ENCODE measurements at regions not wholly inside any gene's neighbourhood (a gene's known extent, or its start where the extent isn't known, plus 50 kb on each side); places are given as distances from the start of the nearest gene placed in this dataset.

GRCh38 chr17:55580596-55581133, 69.4 kb upstream of the SMIM36 start:
- DNase-seq: no peak

GRCh38 chr17:55577687-55578086, 66.4 kb upstream of the SMIM36 start:
- DNase-seq: no peak

- no peak for DNase-seq
Measured at GRCh38 chr17:55576996-55577586, 65.8 kb upstream of the SMIM36 start.

DNA sequence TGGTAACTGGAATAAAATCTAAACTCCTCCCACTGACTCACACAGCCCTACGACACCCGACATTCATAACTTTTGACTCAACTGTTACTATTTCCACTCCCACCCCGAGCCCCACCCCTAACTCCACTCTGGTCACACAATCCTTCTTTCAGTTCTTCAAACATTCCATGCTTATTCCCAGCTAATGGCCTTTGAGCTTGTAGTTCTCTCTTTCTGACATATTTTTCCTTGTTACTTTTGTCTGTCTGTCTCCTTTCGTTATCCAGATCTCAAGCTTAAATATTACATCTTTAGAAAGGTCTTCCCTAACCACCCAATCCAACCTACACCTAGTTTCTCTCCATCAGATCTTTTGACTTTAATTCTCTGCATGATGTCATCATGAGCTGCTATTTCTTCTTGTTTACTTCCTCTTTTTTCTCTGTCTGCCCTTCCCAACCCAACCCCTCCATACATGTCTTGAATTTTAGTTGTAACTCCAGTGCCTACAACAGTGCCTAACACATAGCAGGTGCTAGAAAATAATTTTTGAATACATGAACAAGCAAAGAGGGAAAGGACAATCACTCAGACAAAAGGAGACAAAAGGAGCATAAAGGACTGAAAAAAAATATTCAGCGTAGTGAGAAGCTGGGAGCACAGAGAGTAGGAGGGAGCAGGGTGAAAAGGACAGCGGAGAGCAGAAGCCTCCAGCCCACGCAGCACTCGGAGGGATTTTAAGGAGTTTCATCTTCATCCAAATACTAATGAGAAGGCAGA, 65.2 kb upstream of the SMIM36 start:
- no peak for DNase-seq

GRCh38 chr17:55575058-55575636, 63.9 kb upstream of the SMIM36 start:
- no peak for DNase-seq

- DNase-seq: no peak
Measured at GRCh38 chr17:55572599-55572998, 61.3 kb upstream of the SMIM36 start.

- DNase-seq: no peak
Measured at GRCh38 chr17:55572139-55572538, 60.9 kb upstream of the SMIM36 start.

- DNase-seq: no peak
Measured at GRCh38 chr17:55571095-55571494, 59.8 kb upstream of the SMIM36 start.

- no peak for DNase-seq
Measured at GRCh38 chr17:55570391-55570790, 59.1 kb upstream of the SMIM36 start.

GRCh38 chr17:55567240-55568214, 56.3 kb upstream of the SMIM36 start:
- DNase-seq: peak; percentile 8

- DNase-seq: no peak
Measured at GRCh38 chr17:55564081-55564480, 52.8 kb upstream of the SMIM36 start.

- DNase-seq: no peak
Measured at GRCh38 chr17:55563363-55563762, 52.1 kb upstream of the SMIM36 start.

DNA sequence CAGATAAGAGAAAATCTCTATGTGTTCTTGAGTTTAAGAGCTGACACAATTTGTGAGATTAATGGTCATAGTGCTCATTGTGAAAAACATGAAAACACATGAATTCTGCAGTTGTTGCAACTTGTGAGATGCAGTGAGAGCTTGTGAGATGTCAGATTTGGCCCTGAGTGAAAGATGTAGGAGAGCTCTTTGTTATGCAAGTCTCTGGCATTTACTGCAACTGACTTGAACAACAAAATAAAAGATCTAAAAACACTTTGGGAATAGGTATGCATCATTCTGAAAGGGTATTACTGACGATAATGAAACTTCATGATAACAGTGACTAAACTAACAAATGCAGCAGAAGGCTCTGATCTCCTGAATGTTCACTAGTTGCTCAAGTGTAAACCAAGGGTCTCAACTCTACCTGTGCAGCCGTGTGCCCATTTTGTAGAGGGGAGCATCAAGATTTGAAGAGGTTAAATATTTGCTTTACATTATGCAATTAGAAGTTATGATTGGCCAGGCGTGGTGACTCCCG, 50.8 kb upstream of the SMIM36 start:
- DNase-seq: no peak

- no peak for DNase-seq
Measured at GRCh38 chr17:55561316-55561972, 50.2 kb upstream of the SMIM36 start.

Data from DMS 273 treated with DMSO at 0.1 percent for 48 hours (cell line).